ENCODE measurements at regions not wholly inside any gene's neighbourhood (a gene's known extent, or its start where the extent isn't known, plus 50 kb on each side); places are given as distances from the start of the nearest gene placed in this dataset.

GRCh38 chr2:67792191-67792590 is 270.6 kb downstream of the C1D start:
- Histone ChIP-seq H3K4me1 (ENCODE audit: insufficient read depth, poor library complexity, severe bottlenecking) (no peaks in the 10 kb centered on the region), H3K4me3 (ENCODE audit: severe bottlenecking) (no peak overlapping the region), H3K36me3 (ENCODE audit: low read depth) (no peaks in the 10 kb centered on the region), H3K27ac (ENCODE audit: poor library complexity, severe bottlenecking) (no peak overlapping the region), H3K27me3 (ENCODE audit: insufficient read depth, poor library complexity, severe bottlenecking) (no peaks in the 10 kb centered on the region), H3K9me3 (ENCODE audit: severe bottlenecking) (no peaks in the 10 kb centered on the region)
- DNase-seq (ENCODE audit: low spot score) (no peak), ATAC-seq (ENCODE audit: low read depth) (no peak)
- no peak for TF ChIP-seq CTCF (IDR thresholded peaks at IDR 0.05; ENCODE audit: poor library complexity, severe bottlenecking)

- Histone ChIP-seq H3K27ac (ENCODE audit: poor library complexity, severe bottlenecking) (no peak overlapping the region), H3K9me3 (ENCODE audit: severe bottlenecking) (no peaks in the 10 kb centered on the region), H3K4me3 (ENCODE audit: severe bottlenecking) (no peak overlapping the region), H3K4me1 (ENCODE audit: insufficient read depth, poor library complexity, severe bottlenecking) (peaks cover 3% of the 10 kb centered on the region), H3K36me3 (ENCODE audit: low read depth) (no peaks in the 10 kb centered on the region), H3K27me3 (ENCODE audit: insufficient read depth, poor library complexity, severe bottlenecking) (no peaks in the 10 kb centered on the region)
- no peak for TF ChIP-seq CTCF (IDR thresholded peaks at IDR 0.05; ENCODE audit: poor library complexity, severe bottlenecking)
- no peak for DNase-seq (ENCODE audit: low spot score)
- ATAC-seq (ENCODE audit: low read depth): no peak
Observed at GRCh38 chr2:67792681-67793091, 270.1 kb downstream of the C1D start.

- no peaks in the 10 kb centered on the region for H3K27me3 ChIP-seq (ENCODE audit: insufficient read depth, poor library complexity, severe bottlenecking)
- no peaks in the 10 kb centered on the region for H3K36me3 ChIP-seq (ENCODE audit: low read depth)
- peaks cover 6% of the 10 kb centered on the region for H3K4me1 ChIP-seq (ENCODE audit: insufficient read depth, poor library complexity, severe bottlenecking)
- no peaks in the 10 kb centered on the region for H3K9me3 ChIP-seq (ENCODE audit: severe bottlenecking)
- no peak for DNase-seq (ENCODE audit: low spot score)
- 0 out of 3 replicates have a peak, but pooled peaks have one; percentile 29 for ATAC-seq (ENCODE audit: low read depth)
- no peak overlapping the region for H3K4me3 ChIP-seq (ENCODE audit: severe bottlenecking)
- no peak for TF ChIP-seq CTCF (IDR thresholded peaks at IDR 0.05; ENCODE audit: poor library complexity, severe bottlenecking)
- H3K27ac ChIP-seq (ENCODE audit: poor library complexity, severe bottlenecking): peak overlapping the region; percentile 1
Observed at GRCh38 chr2:67797801-67798540, 264.8 kb downstream of the C1D start.

- H3K4me3 ChIP-seq (ENCODE audit: severe bottlenecking): no peak overlapping the region
- ATAC-seq (ENCODE audit: low read depth) (no peak), DNase-seq (ENCODE audit: low spot score) (no peak)
- H3K9me3 ChIP-seq (ENCODE audit: severe bottlenecking): no peaks in the 10 kb centered on the region
- H3K27ac ChIP-seq (ENCODE audit: poor library complexity, severe bottlenecking): peak overlapping the region; percentile 1
- no peaks in the 10 kb centered on the region for H3K27me3 ChIP-seq (ENCODE audit: insufficient read depth, poor library complexity, severe bottlenecking)
- TF ChIP-seq CTCF (IDR thresholded peaks at IDR 0.05; ENCODE audit: poor library complexity, severe bottlenecking): no peak
- peaks cover 6% of the 10 kb centered on the region for H3K4me1 ChIP-seq (ENCODE audit: insufficient read depth, poor library complexity, severe bottlenecking)
- no peaks in the 10 kb centered on the region for H3K36me3 ChIP-seq (ENCODE audit: low read depth)
Observed at GRCh38 chr2:67798541-67799160, 264.2 kb downstream of the C1D start.

GRCh38 chr2:67799886-67800285 is 262.9 kb downstream of the C1D start:
- ATAC-seq (ENCODE audit: low read depth): no peak

More at GRCh38 chr2:67799886-67800285, 262.9 kb downstream of the C1D start:
- no peak for TF ChIP-seq CTCF (IDR thresholded peaks at IDR 0.05; ENCODE audit: poor library complexity, severe bottlenecking)
- H3K9me3 ChIP-seq (ENCODE audit: severe bottlenecking): no peaks in the 10 kb centered on the region
- H3K27me3 ChIP-seq (ENCODE audit: insufficient read depth, poor library complexity, severe bottlenecking): no peaks in the 10 kb centered on the region
- H3K4me3 ChIP-seq (ENCODE audit: severe bottlenecking): no peak overlapping the region
- H3K27ac ChIP-seq (ENCODE audit: poor library complexity, severe bottlenecking): no peak overlapping the region
- DNase-seq (ENCODE audit: low spot score): no peak
- H3K4me1 ChIP-seq (ENCODE audit: insufficient read depth, poor library complexity, severe bottlenecking): peaks cover 6% of the 10 kb centered on the region
- H3K36me3 ChIP-seq (ENCODE audit: low read depth): no peaks in the 10 kb centered on the region

Measured in RWPE2 (cell line).